Glomerular visceral epithelial cell (primary cell): ENCODE measurements at regions not wholly inside any gene's neighbourhood (a gene's known extent, or its start where the extent isn't known, plus 50 kb on each side); places are given as distances from the start of the nearest gene placed in this dataset.

Experiments used
- DNase-seq: peaks from one replicate; pipeline ENCODE4 v3.0.0-alpha.2; 2016; ENCODE audit errors: extremely low spot score

DNA sequence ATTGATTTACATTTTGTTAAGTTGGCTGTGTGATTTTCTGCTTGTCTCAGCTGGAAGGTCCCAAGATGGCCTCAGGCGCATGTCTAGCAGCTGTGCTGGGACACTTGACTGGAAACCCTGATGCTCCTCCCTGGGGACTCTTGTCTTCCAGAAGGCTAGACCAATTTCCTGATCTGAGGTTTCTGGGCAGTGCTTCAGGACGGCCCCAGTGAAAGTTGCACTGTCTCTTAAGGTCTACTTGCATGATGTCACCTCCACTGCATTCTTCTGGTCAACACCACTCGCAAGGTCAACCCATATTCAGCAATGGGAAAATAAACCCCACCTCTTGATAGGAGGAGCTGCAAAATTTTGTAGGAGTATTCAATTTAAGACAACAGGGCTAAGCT lies 116.0 kb downstream of the SALL1 start:
- no peak for DNase-seq

- no peak for DNase-seq
Observed at GRCh38 chr16:51034481-51035109, 116.5 kb downstream of the SALL1 start.

DNA sequence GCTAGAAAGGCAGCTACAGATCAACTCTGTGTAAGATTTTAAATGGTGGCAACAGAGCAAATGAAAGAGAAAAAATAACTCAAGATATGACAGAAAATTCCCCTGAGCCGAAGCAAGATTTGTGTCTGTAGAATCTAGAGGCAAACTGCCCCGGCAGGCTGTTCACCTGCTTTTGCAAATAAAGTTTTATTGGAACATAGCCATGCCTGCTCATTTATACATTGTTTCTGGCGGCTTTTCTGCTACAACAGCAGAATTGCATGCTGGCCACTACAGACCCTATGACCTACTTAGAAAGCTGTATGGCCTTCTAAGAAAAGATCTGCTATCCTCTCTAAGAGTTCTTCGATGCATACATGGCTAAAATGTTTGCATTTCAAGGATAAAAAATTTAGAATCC lies 119.5 kb downstream of the SALL1 start:
- DNase-seq: no peak

- no peak for DNase-seq
Observed at GRCh38 chr16:51030516-51030915, 120.6 kb downstream of the SALL1 start.

- no peak for DNase-seq
Observed at GRCh38 chr16:51025588-51026290, 125.3 kb downstream of the SALL1 start.

- no peak for DNase-seq
Observed at GRCh38 chr16:51024703-51025102, 126.4 kb downstream of the SALL1 start.

GRCh38 chr16:51022955-51023354 lies 128.1 kb downstream of the SALL1 start:
- no peak for DNase-seq

- DNase-seq: no peak
Observed at GRCh38 chr16:51019617-51020016, 131.5 kb downstream of the SALL1 start.

- DNase-seq: no peak
Observed at GRCh38 chr16:51017969-51018368, 133.1 kb downstream of the SALL1 start.

- no peak for DNase-seq
Observed at GRCh38 chr16:51012396-51012795, 138.7 kb downstream of the SALL1 start.

GRCh38 chr16:51010817-51011216 lies 140.3 kb downstream of the SALL1 start:
- DNase-seq: no peak

- no peak for DNase-seq
Observed at GRCh38 chr16:51009813-51010212, 141.3 kb downstream of the SALL1 start.

DNA sequence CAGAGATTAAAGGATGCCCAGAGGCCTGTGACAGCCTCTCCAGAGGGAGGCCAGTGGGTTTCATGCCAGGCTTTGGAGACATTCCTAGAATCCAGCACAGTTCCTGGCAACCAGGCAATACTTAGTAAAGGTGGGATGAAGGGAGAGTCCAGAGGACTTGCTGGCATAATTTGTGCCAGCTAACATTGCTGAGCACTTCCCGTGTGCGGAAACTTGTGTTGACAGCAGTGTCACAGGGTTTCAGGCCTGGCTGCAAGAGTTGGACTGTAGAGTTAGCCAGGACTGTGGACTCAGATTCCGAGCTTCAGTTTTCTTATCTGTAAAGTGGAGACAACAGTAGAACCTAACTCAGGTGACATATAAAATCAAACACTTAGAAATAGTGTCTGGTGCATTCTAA lies 141.7 kb downstream of the SALL1 start:
- DNase-seq: no peak

GRCh38 chr16:51008607-51009006 lies 142.5 kb downstream of the SALL1 start:
- DNase-seq: no peak

- no peak for DNase-seq
Observed at GRCh38 chr16:51008037-51008436, 143.0 kb downstream of the SALL1 start.

DNA sequence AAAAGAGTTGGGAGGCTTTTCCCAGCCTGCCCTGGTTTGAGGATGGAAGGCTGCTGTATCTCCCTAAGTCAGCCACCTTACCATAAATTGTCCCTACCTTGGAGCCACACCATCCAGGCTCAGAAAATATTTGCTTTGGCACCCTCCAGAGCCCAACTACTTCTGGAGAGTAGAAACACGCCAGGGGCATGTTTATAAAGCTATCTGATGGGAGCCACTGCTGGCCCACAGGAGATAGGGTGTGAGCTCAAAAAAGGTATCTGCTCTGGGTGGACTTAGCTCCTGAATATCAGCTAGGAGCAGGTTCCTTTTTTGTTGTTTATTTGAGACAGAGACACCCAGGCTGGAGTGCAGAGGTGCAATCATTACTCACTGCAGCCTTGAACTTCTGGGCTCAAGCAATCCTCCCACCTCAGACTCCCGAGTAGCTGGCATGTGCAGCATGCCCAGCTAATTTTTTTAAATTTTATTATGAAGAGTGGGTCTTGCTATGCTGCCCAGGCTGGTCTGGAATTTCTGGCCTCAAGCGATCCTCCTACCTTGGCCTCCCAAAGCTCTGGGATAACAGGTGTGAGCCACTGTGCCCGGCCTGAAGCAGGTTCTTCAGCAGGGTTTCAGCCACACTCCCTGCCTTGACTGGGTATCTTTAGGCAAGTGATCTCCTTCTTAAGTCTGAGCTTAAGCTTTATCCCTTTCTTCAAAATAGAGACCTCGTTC lies 147.1 kb downstream of the SALL1 start:
- DNase-seq: no peak

GRCh38 chr16:51002881-51003490 lies 148.1 kb downstream of the SALL1 start:
- no peak for DNase-seq

DNA sequence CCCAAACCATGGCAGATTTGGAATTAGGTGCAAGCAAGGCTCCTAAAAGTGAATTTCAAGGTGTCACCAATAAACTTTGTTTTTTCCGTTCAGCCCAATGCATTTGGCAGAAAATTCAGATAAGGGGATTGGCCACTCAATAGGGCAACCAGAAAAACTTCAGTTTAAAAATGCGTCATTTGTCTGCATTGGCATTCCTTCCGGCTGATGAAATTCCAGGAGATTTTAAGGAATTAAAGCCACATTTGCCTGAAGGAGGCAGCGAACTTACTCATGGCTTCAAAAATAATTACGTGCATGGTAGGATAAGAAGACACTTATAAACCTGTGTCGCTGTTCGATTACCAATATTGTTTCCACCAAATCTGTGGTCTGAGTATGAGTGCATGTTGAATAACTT lies 151.9 kb downstream of the SALL1 start:
- no peak for DNase-seq

GRCh38 chr16:50998411-50998810 lies 152.7 kb downstream of the SALL1 start:
- no peak for DNase-seq

GRCh38 chr16:50997679-50998078 lies 153.4 kb downstream of the SALL1 start:
- no peak for DNase-seq

GRCh38 chr16:50996830-50997186 lies 154.3 kb downstream of the SALL1 start:
- no peak for DNase-seq

GRCh38 chr16:50996166-50996829 lies 154.8 kb downstream of the SALL1 start:
- no peak for DNase-seq
